Activated T-cell treated with anti-CD3 and anti-CD28 coated beads for 48 hours (primary cell): ENCODE measurements at regions not wholly inside any gene's neighbourhood (a gene's known extent, or its start where the extent isn't known, plus 50 kb on each side); places are given as distances from the start of the nearest gene placed in this dataset.

Experiments
- DNase-seq: peaks from one replicate; pipeline ENCODE4 v3.0.0-alpha.2; 2020; ENCODE audit warnings: low read depth

- DNase-seq = no peak
Measured at GRCh38 chr5:106877881-106878280, 792.9 kb downstream of the EFNA5 start.

GRCh38 chr5:106876665-106877194 lies 794.0 kb downstream of the EFNA5 start:
- no peak for DNase-seq

- DNase-seq = no peak
Measured at GRCh38 chr5:106876298-106876622, 794.5 kb downstream of the EFNA5 start.

- DNase-seq = no peak
Measured at GRCh38 chr5:106875591-106876297, 795.0 kb downstream of the EFNA5 start.

- DNase-seq = no peak
Measured at GRCh38 chr5:106874974-106875373, 795.8 kb downstream of the EFNA5 start.

- DNase-seq = no peak
Measured at GRCh38 chr5:106874531-106874930, 796.2 kb downstream of the EFNA5 start.

- no peak for DNase-seq
Measured at GRCh38 chr5:106873568-106873967, 797.2 kb downstream of the EFNA5 start.

GRCh38 chr5:106865279-106865678 lies 805.5 kb downstream of the EFNA5 start:
- no peak for DNase-seq

- no peak for DNase-seq
Measured at GRCh38 chr5:106862450-106863193, 808.1 kb downstream of the EFNA5 start.

GRCh38 chr5:106860398-106861044 lies 810.2 kb downstream of the EFNA5 start:
- no peak for DNase-seq

- no peak for DNase-seq
Measured at GRCh38 chr5:106858616-106859015, 812.1 kb downstream of the EFNA5 start.

- no peak for DNase-seq
Measured at GRCh38 chr5:106854922-106855321, 815.8 kb downstream of the EFNA5 start.

GRCh38 chr5:106854105-106854687 lies 816.5 kb downstream of the EFNA5 start:
- no peak for DNase-seq

- no peak for DNase-seq
Measured at GRCh38 chr5:106853266-106853665, 817.5 kb downstream of the EFNA5 start.

- no peak for DNase-seq
Measured at GRCh38 chr5:106849266-106849665, 821.5 kb downstream of the EFNA5 start.

GRCh38 chr5:106843812-106844416 lies 826.8 kb downstream of the EFNA5 start:
- DNase-seq = no peak

- DNase-seq = no peak
Measured at GRCh38 chr5:106833517-106833916, 837.2 kb downstream of the EFNA5 start.

- no peak for DNase-seq
Measured at GRCh38 chr5:106827061-106827460, 843.7 kb downstream of the EFNA5 start.

GRCh38 chr5:106825374-106825773 lies 845.4 kb downstream of the EFNA5 start:
- no peak for DNase-seq

- DNase-seq = no peak
Measured at GRCh38 chr5:106822851-106823250, 847.9 kb downstream of the EFNA5 start.

- DNase-seq = no peak
Measured at GRCh38 chr5:106818552-106818951, 852.2 kb downstream of the EFNA5 start.

GRCh38 chr5:106814961-106815360 lies 855.8 kb downstream of the EFNA5 start:
- no peak for DNase-seq
